PC-3 (cell line): ENCODE measurements at regions not wholly inside any gene's neighbourhood (a gene's known extent, or its start where the extent isn't known, plus 50 kb on each side); places are given as distances from the start of the nearest gene placed in this dataset.

ENCODE experiments used
- EZH2phosphoT487 ChIP-seq: fragments of 300-600 bp; sonication (generic); IDR thresholded peaks from 2 replicates; pipeline ENCODE4 v1.6.1; 2018; ENCODE audit warnings: mild to moderate bottlenecking, antibody characterized with exemption, low read length, borderline replicate concordance
- TF ChIP-seq, protein P1 (sequence below): fragments of 300-600 bp; sonication (generic); conservative IDR thresholded peaks from 2 replicates; pipeline ENCODE4 v1.5.1; 2017; ENCODE audit warnings: antibody characterized with exemption, low read depth, mild to moderate bottlenecking, low read length

DNA sequence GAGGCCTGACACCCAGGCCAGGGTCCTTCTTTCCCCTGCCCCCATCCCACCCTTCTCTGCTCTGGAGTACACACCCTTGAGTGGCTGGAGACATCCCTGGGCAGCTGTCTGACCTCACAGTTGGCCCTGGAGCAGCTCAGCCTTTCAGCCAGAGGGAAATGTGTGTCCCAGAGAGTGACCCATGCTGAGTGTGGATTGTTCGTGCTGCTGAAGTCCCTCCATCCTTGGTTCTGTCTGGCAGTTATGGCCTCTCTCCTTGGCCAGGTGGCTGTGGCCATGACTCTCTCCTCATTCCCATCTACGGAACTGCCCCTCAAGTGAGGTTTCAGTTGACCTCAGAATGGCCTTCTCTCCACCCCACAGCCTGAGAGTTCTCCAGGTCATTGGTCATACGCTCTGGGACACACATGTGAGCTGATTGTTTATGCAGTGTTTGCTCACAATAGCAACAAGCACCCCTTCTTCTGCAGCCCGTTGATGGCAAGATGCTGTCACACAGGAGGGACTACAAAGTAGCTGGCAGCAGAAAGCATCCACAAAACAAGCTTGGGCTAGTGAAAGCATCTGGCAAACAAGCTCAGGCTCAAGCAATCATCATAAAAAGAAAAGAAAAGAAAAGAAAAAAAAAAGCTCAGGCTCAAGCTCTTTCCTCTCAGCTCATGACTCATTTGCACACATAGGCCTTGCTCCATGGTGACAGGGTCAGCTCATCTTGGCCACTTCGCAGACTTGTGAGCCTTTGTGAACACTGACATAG lies 55.3 kb upstream of the ITGA11 start:
- TF ChIP-seq, protein P1, sequence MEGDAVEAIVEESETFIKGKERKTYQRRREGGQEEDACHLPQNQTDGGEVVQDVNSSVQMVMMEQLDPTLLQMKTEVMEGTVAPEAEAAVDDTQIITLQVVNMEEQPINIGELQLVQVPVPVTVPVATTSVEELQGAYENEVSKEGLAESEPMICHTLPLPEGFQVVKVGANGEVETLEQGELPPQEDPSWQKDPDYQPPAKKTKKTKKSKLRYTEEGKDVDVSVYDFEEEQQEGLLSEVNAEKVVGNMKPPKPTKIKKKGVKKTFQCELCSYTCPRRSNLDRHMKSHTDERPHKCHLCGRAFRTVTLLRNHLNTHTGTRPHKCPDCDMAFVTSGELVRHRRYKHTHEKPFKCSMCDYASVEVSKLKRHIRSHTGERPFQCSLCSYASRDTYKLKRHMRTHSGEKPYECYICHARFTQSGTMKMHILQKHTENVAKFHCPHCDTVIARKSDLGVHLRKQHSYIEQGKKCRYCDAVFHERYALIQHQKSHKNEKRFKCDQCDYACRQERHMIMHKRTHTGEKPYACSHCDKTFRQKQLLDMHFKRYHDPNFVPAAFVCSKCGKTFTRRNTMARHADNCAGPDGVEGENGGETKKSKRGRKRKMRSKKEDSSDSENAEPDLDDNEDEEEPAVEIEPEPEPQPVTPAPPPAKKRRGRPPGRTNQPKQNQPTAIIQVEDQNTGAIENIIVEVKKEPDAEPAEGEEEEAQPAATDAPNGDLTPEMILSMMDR, result no peak
- no peak for TF ChIP-seq EZH2phosphoT487
